ENCODE measurements at regions not wholly inside any gene's neighbourhood (a gene's known extent, or its start where the extent isn't known, plus 50 kb on each side); places are given as distances from the start of the nearest gene placed in this dataset.

- TF ChIP-seq EZH2 (IDR thresholded peaks at IDR 0.05; ENCODE audit: borderline replicate concordance, insufficient read depth, low read depth, low read length, poor library complexity, severe bottlenecking) (no peak), CTCF (IDR thresholded peaks at IDR 0.05) (no peak)
- H3K4me3 ChIP-seq (ENCODE audit: control extremely low read depth in 1 of 5, extremely low read depth in 1 of 5, insufficient read depth in 1 of 5, low read depth in 2 of 5, low read length in 4 of 5), result no peak overlapping the region
- H3K4me1 Mint-ChIP-seq, result no peaks in the 10 kb centered on the region
Observed at GRCh38 chr13:78383071-78383484, 220.3 kb downstream of the POU4F1 start.

GRCh38 chr13:78382491-78382890 lies 220.9 kb downstream of the POU4F1 start:
- no peaks in the 10 kb centered on the region for H3K36me3 ChIP-seq (replicated peaks in 1 of 2; ENCODE audit: control extremely low read depth in 1 of 2, control insufficient read depth in 1 of 2, extremely low read depth in 1 of 2, insufficient read depth in 2 of 2, low read length in 1 of 2)
- 77% methylated on average over 3 of the region's 4 CpGs for WGBS (ENCODE audit: insufficient coverage)
- ChIA-PET POLR2A (no interaction called here), CTCF (no interaction called here)
- H3K27me3 ChIP-seq (replicated peaks in 1 of 4; ENCODE audit: control extremely low read depth in 1 of 4, control insufficient read depth in 3 of 4, insufficient read depth in 4 of 4, low read length in 3 of 4), result no peaks in the 10 kb centered on the region
- ATAC-seq (ENCODE audit: low read depth), result no peak
- no peak overlapping the region for H2AFZ ChIP-seq (ENCODE audit: insufficient read depth, low read depth, low read length, poor library complexity, severe bottlenecking)
- H3K9ac ChIP-seq (ENCODE audit: low read length), result no peak overlapping the region
- no peak overlapping the region for H3K4me3 ChIP-seq (ENCODE audit: control extremely low read depth in 1 of 5, extremely low read depth in 1 of 5, insufficient read depth in 1 of 5, low read depth in 2 of 5, low read length in 4 of 5)
- peaks cover 0 to 2% (median 0%) of the 10 kb centered on the region in 3 donors for H3K9me3 ChIP-seq (ENCODE audit: control extremely low read depth in 1 of 3, control insufficient read depth in 2 of 3, insufficient read depth in 1 of 3, low read length in 2 of 3)
- TF ChIP-seq CTCF (IDR thresholded peaks at IDR 0.05), result no peak
- TF ChIP-seq EZH2 (IDR thresholded peaks at IDR 0.05; ENCODE audit: borderline replicate concordance, insufficient read depth, low read depth, low read length, poor library complexity, severe bottlenecking), result no peak
- no peak for DNase-seq
- H3K79me2 ChIP-seq (ENCODE audit: control insufficient read depth, insufficient read depth, low read length), result no peaks in the 10 kb centered on the region
- Mint-ChIP-seq H3K4me1 (no peaks in the 10 kb centered on the region), H3K27ac (no peak overlapping the region), H3K27me3 (peaks cover 4% of the 10 kb centered on the region), H3K9me3 (ENCODE audit: insufficient read depth) (no peaks in the 10 kb centered on the region), H3K4me3 (no peak overlapping the region)
- no peaks in the 10 kb centered on the region for H4K20me1 ChIP-seq (ENCODE audit: control insufficient read depth, insufficient read depth, low read length, poor library complexity, severe bottlenecking)
- intact Hi-C loops (cut with micrococcal nuclease), result no loop called here
- no peak overlapping the region for H3K27ac ChIP-seq (ENCODE audit: low read length in 2 of 2)
- no peaks in the 10 kb centered on the region for H3K4me1 ChIP-seq (ENCODE audit: control insufficient read depth in 2 of 2, insufficient read depth in 2 of 2, low read length in 2 of 2)
- no peak overlapping the region for H3K4me2 ChIP-seq (replicated peaks; ENCODE audit: low read depth, low read length, poor library complexity, severe bottlenecking)

More at GRCh38 chr13:78383071-78383484, 220.3 kb downstream of the POU4F1 start:
- ATAC-seq (ENCODE audit: low read depth) (no peak), DNase-seq (no peak)
- no peak overlapping the region for H3K4me3 Mint-ChIP-seq
- Histone ChIP-seq H4K20me1 (ENCODE audit: control insufficient read depth, insufficient read depth, low read length, poor library complexity, severe bottlenecking) (no peaks in the 10 kb centered on the region), H3K36me3 (replicated peaks in 1 of 2; ENCODE audit: control extremely low read depth in 1 of 2, control insufficient read depth in 1 of 2, extremely low read depth in 1 of 2, insufficient read depth in 2 of 2, low read length in 1 of 2) (no peaks in the 10 kb centered on the region), H3K79me2 (ENCODE audit: control insufficient read depth, insufficient read depth, low read length) (no peaks in the 10 kb centered on the region), H3K27me3 (replicated peaks in 1 of 4; ENCODE audit: control extremely low read depth in 1 of 4, control insufficient read depth in 3 of 4, insufficient read depth in 4 of 4, low read length in 3 of 4) (no peaks in the 10 kb centered on the region), H3K27ac (ENCODE audit: low read length in 2 of 2) (no peak overlapping the region), H2AFZ (ENCODE audit: insufficient read depth, low read depth, low read length, poor library complexity, severe bottlenecking) (no peak overlapping the region), H3K4me2 (replicated peaks; ENCODE audit: low read depth, low read length, poor library complexity, severe bottlenecking) (no peak overlapping the region), H3K9ac (ENCODE audit: low read length) (no peak overlapping the region), H3K4me1 (ENCODE audit: control insufficient read depth in 2 of 2, insufficient read depth in 2 of 2, low read length in 2 of 2) (no peaks in the 10 kb centered on the region), H3K9me3 (ENCODE audit: control extremely low read depth in 1 of 3, control insufficient read depth in 2 of 3, insufficient read depth in 1 of 3, low read length in 2 of 3) (peaks cover 0 to 2% (median 0%) of the 10 kb centered on the region in 3 donors)
- WGBS (ENCODE audit: insufficient coverage), result 70% methylated on average over 6 of the region's 7 CpGs
- CTCF ChIA-PET, result no interaction called here
- H3K27ac Mint-ChIP-seq, result no peak overlapping the region
- intact Hi-C loops (cut with micrococcal nuclease), result no loop called here
- H3K27me3 Mint-ChIP-seq, result peaks cover 4% of the 10 kb centered on the region
- no peaks in the 10 kb centered on the region for H3K9me3 Mint-ChIP-seq (ENCODE audit: insufficient read depth)
- POLR2A ChIA-PET, result no interaction called here

All from B cell (primary cell).